ENCODE measurements at regions not wholly inside any gene's neighbourhood (a gene's known extent, or its start where the extent isn't known, plus 50 kb on each side); places are given as distances from the start of the nearest gene placed in this dataset.

DNA sequence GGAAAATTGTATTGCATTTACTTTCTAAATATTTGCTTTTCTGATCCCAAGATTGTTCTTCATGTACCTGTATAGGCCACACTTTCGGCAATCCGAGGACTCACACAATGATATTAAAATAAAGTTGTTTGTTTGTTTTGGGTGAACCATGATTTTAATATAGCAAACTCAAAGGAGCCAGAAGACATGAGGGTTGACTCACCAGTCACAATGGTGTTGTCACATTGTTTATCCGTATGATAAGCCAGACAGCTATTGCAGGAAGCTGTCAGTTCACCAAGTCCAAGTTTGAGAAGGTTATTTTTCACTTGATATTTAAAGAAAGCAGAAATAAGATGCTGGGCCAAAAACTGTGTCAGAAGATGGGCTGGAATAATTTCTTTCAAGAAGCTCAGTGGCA, 67.1 kb upstream of the CPM start:
- TF ChIP-seq, protein P1, sequence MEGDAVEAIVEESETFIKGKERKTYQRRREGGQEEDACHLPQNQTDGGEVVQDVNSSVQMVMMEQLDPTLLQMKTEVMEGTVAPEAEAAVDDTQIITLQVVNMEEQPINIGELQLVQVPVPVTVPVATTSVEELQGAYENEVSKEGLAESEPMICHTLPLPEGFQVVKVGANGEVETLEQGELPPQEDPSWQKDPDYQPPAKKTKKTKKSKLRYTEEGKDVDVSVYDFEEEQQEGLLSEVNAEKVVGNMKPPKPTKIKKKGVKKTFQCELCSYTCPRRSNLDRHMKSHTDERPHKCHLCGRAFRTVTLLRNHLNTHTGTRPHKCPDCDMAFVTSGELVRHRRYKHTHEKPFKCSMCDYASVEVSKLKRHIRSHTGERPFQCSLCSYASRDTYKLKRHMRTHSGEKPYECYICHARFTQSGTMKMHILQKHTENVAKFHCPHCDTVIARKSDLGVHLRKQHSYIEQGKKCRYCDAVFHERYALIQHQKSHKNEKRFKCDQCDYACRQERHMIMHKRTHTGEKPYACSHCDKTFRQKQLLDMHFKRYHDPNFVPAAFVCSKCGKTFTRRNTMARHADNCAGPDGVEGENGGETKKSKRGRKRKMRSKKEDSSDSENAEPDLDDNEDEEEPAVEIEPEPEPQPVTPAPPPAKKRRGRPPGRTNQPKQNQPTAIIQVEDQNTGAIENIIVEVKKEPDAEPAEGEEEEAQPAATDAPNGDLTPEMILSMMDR (IDR thresholded peaks at IDR 0.05), result no peak
- no peak for TF ChIP-seq POLR2A (IDR thresholded peaks at IDR 0.05)
